Esophagus muscularis mucosa (tissue), 4 donors: ENCODE measurements at regions not wholly inside any gene's neighbourhood (a gene's known extent, or its start where the extent isn't known, plus 50 kb on each side); places are given as distances from the start of the nearest gene placed in this dataset.
"Not testable (repeated sequence)": the region's sequence is repeated elsewhere in the genome, so short reads cannot be mapped to it uniquely, and the experiment has no call there.

Experiments used
- DNase-seq: peaks from one replicate; pipeline ENCODE4 v3.0.0-alpha.2; 2017; ENCODE audit errors: extremely low spot score
- H3K27ac ChIP-seq, 4 donors: fragments of 200-600 bp; sonication (generic); replicated peaks in 1 of 4; 1 replicate in 3 of 4; 2 replicates in 1 of 4; pipeline ENCODE4 v1.5.1; 2016 to 2019; ENCODE audit warnings: mild to moderate bottlenecking in 1 of 4
- H3K27me3 ChIP-seq, 4 donors: fragments of 200-600 bp; sonication (generic); one replicate each; pipeline versions ENCODE4 v1.5.1 to v1.6.0; 2016 to 2019
- H3K36me3 ChIP-seq, 4 donors: fragments of 200-600 bp; sonication (generic); one replicate each; pipeline ENCODE4 v1.5.1; 2016 to 2019
- H3K4me1 ChIP-seq, 4 donors: fragments of 200-600 bp; sonication (generic); one replicate each; pipeline ENCODE4 v1.5.1; 2016 to 2019
- H3K4me3 ChIP-seq, 4 donors: fragments of 200-600 bp; sonication (generic); 1 replicate in 2 of 4; 2 replicates in 2 of 4; pipeline ENCODE4 v1.5.1; 2016 to 2019; ENCODE audit warnings: mild to moderate bottlenecking in 4 of 4, moderate library complexity in 1 of 4
- H3K9me3 ChIP-seq, 4 donors: fragments of 200-600 bp; sonication (generic); 1 replicate in 3 of 4; 2 replicates in 1 of 4; pipeline ENCODE4 v1.5.1; 2016 to 2019
- CTCF ChIP-seq, 3 experiments: fragments of 200-600 bp in 2 of 3; fragments of 450-650 bp in 1 of 3; sonication (generic) in 2 of 3; IDR thresholded peaks; one replicate each; pipeline ENCODE4 v1.5.1; 2017 to 2019; ENCODE audit warnings: antibody characterized with exemption in 3 of 3, mild to moderate bottlenecking in 2 of 3, moderate library complexity in 1 of 3
- EP300 ChIP-seq: sonication (generic); formaldehyde crosslinking; IDR thresholded peaks from one replicate; pipeline ENCODE4 v1.6.1; 2017; ENCODE audit warnings: antibody characterized with exemption
- POLR2A ChIP-seq: fragments of 450-650 bp; IDR thresholded peaks from one replicate; pipeline ENCODE4 v1.6.1; 2017; ENCODE audit warnings: antibody characterized with exemption, moderate library complexity, mild to moderate bottlenecking, low read depth
- POLR2AphosphoS5 ChIP-seq, 2 donors: sonication (generic); formaldehyde crosslinking; IDR thresholded peaks; one replicate each; pipeline ENCODE4 v1.6.1; 2017; ENCODE audit warnings: antibody characterized with exemption in 2 of 2
- whole genome bisulfite sequencing: methylation state at CpG from one replicate; pipeline ENCODE4 v1.1.5; 2018; 5-methylcytosine and 5-hydroxymethylcytosine counted together
- intact Hi-C: fragments of 100-400 bp; cut with DNase I; formaldehyde crosslinking; loops from one replicate; pipeline ENCODE4 v1.15.1; 2023

GRCh38 chr13:48818495-48819356, 157.0 kb upstream of the FNDC3A start:
- H3K4me3 ChIP-seq, result no peak overlapping the region
- 81% methylated on average over 3 of the region's 3 CpGs for WGBS
- no peaks in the 10 kb centered on the region for H3K36me3 ChIP-seq
- no peak for TF ChIP-seq EP300
- no peak for TF ChIP-seq POLR2A
- no peak for TF ChIP-seq POLR2AphosphoS5 (IDR thresholded peaks at IDR 0.05)
- no peak for TF ChIP-seq CTCF (IDR thresholded peaks at IDR 0.05)
- no peak overlapping the region for H3K27ac ChIP-seq
- H3K4me1 ChIP-seq, result peaks cover 0 to 5% (median 0%) of the 10 kb centered on the region in 4 donors
- no peak for DNase-seq
- H3K9me3 ChIP-seq, result no peaks in the 10 kb centered on the region
- intact Hi-C loops, result no loop called here
- H3K27me3 ChIP-seq, result no peaks in the 10 kb centered on the region

- no peak overlapping the region for H3K4me3 ChIP-seq
- intact Hi-C loops, result no loop called here
- peaks cover 0 to 5% (median 0%) of the 10 kb centered on the region in 4 donors for H3K4me1 ChIP-seq
- no peak for TF ChIP-seq EP300
- TF ChIP-seq CTCF (IDR thresholded peaks at IDR 0.05), result no peak
- TF ChIP-seq POLR2A, result no peak
- no peak for TF ChIP-seq POLR2AphosphoS5 (IDR thresholded peaks at IDR 0.05)
- H3K9me3 ChIP-seq, result no peaks in the 10 kb centered on the region
- H3K27ac ChIP-seq, result no peak overlapping the region
- 84% methylated on average over 3 of the region's 3 CpGs for WGBS
- no peak for DNase-seq
- H3K36me3 ChIP-seq, result no peaks in the 10 kb centered on the region
- no peaks in the 10 kb centered on the region for H3K27me3 ChIP-seq
Observed at GRCh38 chr13:48819376-48819775, 156.3 kb upstream of the FNDC3A start.

GRCh38 chr13:48819899-48820298, 155.8 kb upstream of the FNDC3A start:
- intact Hi-C loops, result no loop called here
- Histone ChIP-seq H3K27ac (no peak overlapping the region), H3K4me3 (no peak overlapping the region), H3K4me1 (peaks cover 0 to 5% (median 0%) of the 10 kb centered on the region in 4 donors), H3K36me3 (no peaks in the 10 kb centered on the region), H3K27me3 (no peaks in the 10 kb centered on the region), H3K9me3 (no peaks in the 10 kb centered on the region)
- 76% methylated on average over 4 of the region's 4 CpGs for WGBS
- TF ChIP-seq EP300 (no peak), POLR2A (no peak), POLR2AphosphoS5 (IDR thresholded peaks at IDR 0.05) (no peak), CTCF (IDR thresholded peaks at IDR 0.05) (no peak)
- DNase-seq, result no peak

- 93% methylated on average over 9 of the region's 9 CpGs for WGBS
- H3K27me3 ChIP-seq, intact Hi-C loops, DNase-seq, H3K4me1 ChIP-seq, H3K36me3 ChIP-seq, H3K4me3 ChIP-seq, H3K27ac ChIP-seq: not testable (repeated sequence)
- peaks cover 0 to 16% (median 12%) of the 10 kb centered on the region in 4 donors for H3K9me3 ChIP-seq
Observed at GRCh38 chr13:48823526-48823925, 152.2 kb upstream of the FNDC3A start.

- TF ChIP-seq EP300, result no peak
- TF ChIP-seq POLR2A, result no peak
- TF ChIP-seq POLR2AphosphoS5 (IDR thresholded peaks at IDR 0.05), result no peak
- TF ChIP-seq CTCF (IDR thresholded peaks at IDR 0.05), result no peak
- Histone ChIP-seq H3K9me3 (peaks cover 0 to 16% (median 12%) of the 10 kb centered on the region in 4 donors), H3K4me3 (no peak overlapping the region), H3K4me1 (peaks cover 0 to 7% (median 0%) of the 10 kb centered on the region in 4 donors), H3K27ac (no peak overlapping the region), H3K36me3 (no peaks in the 10 kb centered on the region), H3K27me3 (no peaks in the 10 kb centered on the region)
- intact Hi-C loops, result no loop called here
- DNase-seq, result no peak
- 75% methylated on average over 2 of the region's 2 CpGs for WGBS
Observed at GRCh38 chr13:48826039-48826438, 149.7 kb upstream of the FNDC3A start.

- WGBS, result 38% methylated on average over 2 of the region's 2 CpGs
- H3K36me3 ChIP-seq, intact Hi-C loops, H3K4me1 ChIP-seq, H3K27ac ChIP-seq, H3K4me3 ChIP-seq, H3K27me3 ChIP-seq, DNase-seq: not testable (repeated sequence)
- H3K9me3 ChIP-seq, result peaks cover 0 to 25% (median 15%) of the 10 kb centered on the region in 4 donors
Observed at GRCh38 chr13:48826922-48827454, 148.7 kb upstream of the FNDC3A start.
